ENCODE measurements at regions not wholly inside any gene's neighbourhood (a gene's known extent, or its start where the extent isn't known, plus 50 kb on each side); places are given as distances from the start of the nearest gene placed in this dataset.

- Histone ChIP-seq H4K20me1 (ENCODE audit: control insufficient read depth, extremely low read depth, insufficient read depth, low read length) (no peaks in the 10 kb centered on the region), H3K4me2 (ENCODE audit: extremely low read depth, insufficient read depth, low read length) (no peak overlapping the region), H3K27me3 (ENCODE audit: control insufficient read depth, insufficient read depth, low read length) (no peaks in the 10 kb centered on the region), H3K36me3 (ENCODE audit: control insufficient read depth, insufficient read depth, low read length) (no peaks in the 10 kb centered on the region), H2AFZ (ENCODE audit: low read length) (no peak overlapping the region), H3K9me3 (ENCODE audit: control insufficient read depth, insufficient read depth, low read depth, low read length) (no peaks in the 10 kb centered on the region), H3K4me3 (replicated peaks in 1 of 4; ENCODE audit: control extremely low read depth in 1 of 4, insufficient read depth in 1 of 4, low read depth in 3 of 4, low read length in 4 of 4) (no peak overlapping the region), H3K9ac (ENCODE audit: insufficient read depth, low read length) (no peak overlapping the region), H3K27ac (ENCODE audit: insufficient read depth, low read length) (no peak overlapping the region), H3K4me1 (ENCODE audit: control insufficient read depth, extremely low read depth, insufficient read depth, low read length) (no peaks in the 10 kb centered on the region), H3K79me2 (ENCODE audit: control insufficient read depth, insufficient read depth, low read length) (no peaks in the 10 kb centered on the region)
- TF ChIP-seq CTCF (conservative IDR thresholded peaks at IDR 0.05 in 1 of 2, IDR thresholded peaks at IDR 0.05 in 1 of 2; ENCODE audit: low read depth in 1 of 2, low read length in 2 of 2) (no peak), EZH2 (IDR thresholded peaks at IDR 0.05; ENCODE audit: low read length, missing control alignments) (no peak)
- DNase-seq (ENCODE audit: low read depth in 2 of 2) = no peak
These were observed 74.7 kb downstream of the BMP4 start for GRCh38 chr14:53881921-53882320.

- Histone ChIP-seq H3K79me2 (ENCODE audit: control insufficient read depth, insufficient read depth, low read length) (no peaks in the 10 kb centered on the region), H3K36me3 (ENCODE audit: control insufficient read depth, insufficient read depth, low read length) (no peaks in the 10 kb centered on the region), H4K20me1 (ENCODE audit: control insufficient read depth, extremely low read depth, insufficient read depth, low read length) (no peaks in the 10 kb centered on the region), H3K27ac (ENCODE audit: insufficient read depth, low read length) (no peak overlapping the region), H3K4me1 (ENCODE audit: control insufficient read depth, extremely low read depth, insufficient read depth, low read length) (no peaks in the 10 kb centered on the region), H2AFZ (ENCODE audit: low read length) (no peak overlapping the region), H3K9me3 (ENCODE audit: control insufficient read depth, insufficient read depth, low read depth, low read length) (no peaks in the 10 kb centered on the region), H3K4me2 (ENCODE audit: extremely low read depth, insufficient read depth, low read length) (no peak overlapping the region), H3K9ac (ENCODE audit: insufficient read depth, low read length) (no peak overlapping the region), H3K4me3 (replicated peaks in 1 of 4; ENCODE audit: control extremely low read depth in 1 of 4, insufficient read depth in 1 of 4, low read depth in 3 of 4, low read length in 4 of 4) (no peak overlapping the region), H3K27me3 (ENCODE audit: control insufficient read depth, insufficient read depth, low read length) (no peaks in the 10 kb centered on the region)
- TF ChIP-seq EZH2 (IDR thresholded peaks at IDR 0.05; ENCODE audit: low read length, missing control alignments) (no peak), CTCF (conservative IDR thresholded peaks at IDR 0.05 in 1 of 2, IDR thresholded peaks at IDR 0.05 in 1 of 2; ENCODE audit: low read depth in 1 of 2, low read length in 2 of 2) (no peak)
- DNase-seq (ENCODE audit: low read depth in 2 of 2) = peak; percentile 21 to 73
These were observed 75.3 kb downstream of the BMP4 start for GRCh38 chr14:53881161-53881871.

- Histone ChIP-seq H2AFZ (ENCODE audit: low read length) (no peak overlapping the region), H3K36me3 (ENCODE audit: control insufficient read depth, insufficient read depth, low read length) (no peaks in the 10 kb centered on the region), H4K20me1 (ENCODE audit: control insufficient read depth, extremely low read depth, insufficient read depth, low read length) (no peaks in the 10 kb centered on the region), H3K27ac (ENCODE audit: insufficient read depth, low read length) (no peak overlapping the region), H3K4me1 (ENCODE audit: control insufficient read depth, extremely low read depth, insufficient read depth, low read length) (no peaks in the 10 kb centered on the region), H3K79me2 (ENCODE audit: control insufficient read depth, insufficient read depth, low read length) (no peaks in the 10 kb centered on the region), H3K27me3 (ENCODE audit: control insufficient read depth, insufficient read depth, low read length) (no peaks in the 10 kb centered on the region), H3K9ac (ENCODE audit: insufficient read depth, low read length) (no peak overlapping the region), H3K4me2 (ENCODE audit: extremely low read depth, insufficient read depth, low read length) (no peak overlapping the region), H3K4me3 (replicated peaks in 1 of 4; ENCODE audit: control extremely low read depth in 1 of 4, insufficient read depth in 1 of 4, low read depth in 3 of 4, low read length in 4 of 4) (no peak overlapping the region), H3K9me3 (ENCODE audit: control insufficient read depth, insufficient read depth, low read depth, low read length) (no peaks in the 10 kb centered on the region)
- TF ChIP-seq CTCF (conservative IDR thresholded peaks at IDR 0.05 in 1 of 2, IDR thresholded peaks at IDR 0.05 in 1 of 2; ENCODE audit: low read depth in 1 of 2, low read length in 2 of 2) (no peak), EZH2 (IDR thresholded peaks at IDR 0.05; ENCODE audit: low read length, missing control alignments) (no peak)
- no peak for DNase-seq (ENCODE audit: low read depth in 2 of 2)
These were observed 75.9 kb downstream of the BMP4 start for GRCh38 chr14:53880761-53881160.

All from fibroblast of lung (primary cell).